HG02943 (cell line): ENCODE measurements at regions not wholly inside any gene's neighbourhood (a gene's known extent, or its start where the extent isn't known, plus 50 kb on each side); places are given as distances from the start of the nearest gene placed in this dataset.
"Not testable (repeated sequence)": the region's sequence is repeated elsewhere in the genome, so short reads cannot be mapped to it uniquely, and the experiment has no call there.

ENCODE experiments used
- ATAC-seq: cut with Tn5 transposase; IDR thresholded peaks from one replicate; pipeline ENCODE4 v1.9.1; 2021; ENCODE audit warnings: mild to moderate bottlenecking, low read depth, moderate library complexity; ENCODE audit not compliant: unreplicated experiment

DNA sequence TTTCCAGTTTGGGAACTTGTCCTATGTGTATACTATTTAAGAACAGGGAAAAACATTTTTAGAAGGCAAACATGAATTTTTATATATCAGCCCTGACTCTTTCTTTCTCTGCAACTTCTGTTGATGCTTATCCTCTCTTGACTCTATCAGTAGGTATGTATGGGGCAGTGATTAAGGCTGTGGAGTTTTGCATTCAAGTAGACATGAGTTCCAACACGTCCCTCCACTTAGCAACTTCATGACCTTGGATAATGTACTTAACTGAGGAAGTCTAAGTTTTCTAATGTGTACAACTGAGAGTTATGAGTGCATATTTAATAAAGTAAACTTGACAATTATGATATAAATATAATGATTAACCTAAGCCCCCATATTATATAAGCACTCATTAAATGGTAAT, 414.6 kb downstream of the TDRD3 start:
- ATAC-seq, result no peak

DNA sequence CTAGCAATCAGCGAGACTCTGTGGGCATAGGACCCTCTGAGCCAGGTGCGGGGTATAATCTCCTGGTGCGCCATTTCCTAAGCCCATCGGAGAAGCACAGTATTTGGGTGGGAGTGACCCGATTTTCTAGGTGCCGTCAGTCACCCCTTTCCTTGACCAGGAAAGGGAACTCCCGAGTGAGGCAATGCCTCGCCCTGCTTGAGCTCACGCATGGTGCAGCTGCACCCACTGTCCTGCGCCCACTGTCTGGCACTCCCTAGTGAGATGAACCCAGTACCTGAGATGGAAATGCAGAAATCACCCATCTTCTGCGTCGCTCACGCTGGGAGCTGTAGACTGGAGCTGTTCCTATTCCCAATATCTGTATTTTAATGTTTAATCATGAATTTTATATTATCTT, 408.6 kb downstream of the TDRD3 start:
- ATAC-seq, result not testable (repeated sequence)

DNA sequence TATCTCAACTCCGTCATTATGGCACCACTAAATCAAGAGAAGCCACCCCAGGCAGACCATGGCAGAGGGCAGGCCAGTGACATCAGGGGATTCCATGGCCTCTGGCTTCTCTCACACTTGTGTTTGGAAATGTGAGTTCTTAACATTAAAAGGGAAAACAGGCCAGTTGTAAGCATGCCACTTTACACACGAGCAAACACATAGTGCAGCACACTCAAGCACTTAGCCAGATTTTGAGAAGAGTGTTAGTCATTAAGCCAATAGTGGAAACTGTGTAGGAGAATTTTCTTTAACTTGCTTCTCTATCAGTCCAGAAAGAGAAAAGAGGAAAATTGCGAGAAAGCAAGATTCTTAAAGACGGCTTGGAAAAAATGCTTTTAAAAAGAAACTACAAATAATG, 401.5 kb downstream of the TDRD3 start:
- ATAC-seq, result no peak

DNA sequence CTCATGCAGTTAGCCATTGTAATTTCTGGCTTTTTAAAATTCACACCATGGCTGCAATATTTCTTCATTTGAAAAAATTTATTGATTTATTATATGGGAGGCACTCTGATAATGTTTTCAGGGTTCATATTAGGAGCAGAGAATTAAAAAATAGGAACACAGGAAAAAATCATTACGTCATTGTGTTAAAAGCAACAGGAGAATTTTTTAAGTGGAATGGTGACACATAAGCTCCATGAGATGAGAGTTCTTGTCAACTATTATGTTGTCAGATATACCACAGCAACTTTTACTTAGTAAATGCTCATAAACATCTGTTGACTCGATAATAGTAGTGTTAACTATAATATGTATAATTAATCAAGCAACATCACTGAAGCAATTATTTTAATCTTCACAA, 400.1 kb downstream of the TDRD3 start:
- no peak for ATAC-seq

DNA sequence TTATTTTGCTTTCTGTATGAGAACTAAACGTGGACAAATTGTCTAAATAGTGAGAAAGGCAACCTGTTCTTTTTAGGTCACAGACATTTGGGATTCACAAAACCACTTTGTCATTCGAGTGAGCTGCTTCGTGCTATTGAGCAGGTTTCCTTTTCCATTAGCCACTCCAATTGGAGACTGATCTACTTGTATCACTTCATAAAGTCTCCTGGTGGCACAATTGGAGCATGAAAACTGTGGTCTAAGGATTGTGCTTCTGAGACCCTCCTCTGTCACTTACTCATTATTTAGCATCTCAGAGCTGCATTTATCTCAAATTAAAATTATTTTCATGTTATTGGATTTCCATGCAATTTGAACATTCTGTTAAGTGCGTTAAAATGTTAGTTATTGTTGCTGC, 397.7 kb downstream of the TDRD3 start:
- ATAC-seq, result no peak

DNA sequence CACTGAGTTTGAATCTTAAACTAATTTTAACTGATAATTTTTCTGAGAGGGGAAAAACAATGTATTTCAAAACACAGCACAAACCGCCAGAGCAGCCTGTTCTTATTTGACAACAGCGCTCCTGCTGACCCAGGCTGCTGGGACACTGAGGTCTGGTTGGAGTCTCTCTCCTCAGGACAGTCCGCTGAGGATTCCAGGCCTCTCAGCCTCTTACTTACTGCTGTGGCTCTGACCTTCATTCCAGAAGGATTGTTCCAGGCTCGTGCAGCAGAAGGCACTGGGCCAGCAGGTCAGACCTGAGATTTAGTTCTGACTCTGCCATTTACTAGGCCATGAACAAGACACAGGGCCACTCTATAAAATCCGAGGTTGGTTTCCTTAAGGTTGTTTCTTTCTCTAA, 393.6 kb downstream of the TDRD3 start:
- no peak for ATAC-seq

DNA sequence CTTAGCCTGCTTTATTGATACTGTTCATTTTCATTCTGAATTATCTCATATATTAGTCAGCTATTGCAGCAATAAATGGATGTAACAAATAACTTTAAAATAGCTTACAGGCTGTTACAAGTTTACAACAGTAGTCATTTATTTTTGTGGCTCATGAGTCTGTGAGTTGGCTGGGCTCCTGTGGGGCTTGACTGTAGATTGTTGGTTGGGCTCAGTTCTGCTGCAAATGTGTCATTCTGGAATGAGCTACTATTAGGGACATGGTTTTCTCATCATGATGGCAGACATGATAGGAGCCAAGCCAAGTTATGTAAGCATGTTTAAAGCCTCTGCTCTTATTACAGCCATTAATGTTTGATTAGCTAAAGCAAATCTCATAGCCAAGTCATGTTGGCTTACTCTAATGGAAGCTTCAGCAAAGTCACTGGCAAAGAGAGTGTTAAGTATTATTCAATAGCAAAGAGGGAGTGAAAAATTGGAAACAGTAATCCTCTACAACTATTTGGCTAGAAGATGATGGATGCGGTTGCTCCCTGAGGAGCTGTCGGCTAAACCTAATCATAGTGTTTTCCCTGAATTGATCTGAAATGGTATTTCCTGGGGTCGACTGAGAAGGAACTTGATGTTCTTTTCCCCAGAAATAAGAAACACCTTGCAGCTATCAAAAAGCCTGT, 391.3 kb downstream of the TDRD3 start:
- ATAC-seq, result no peak

DNA sequence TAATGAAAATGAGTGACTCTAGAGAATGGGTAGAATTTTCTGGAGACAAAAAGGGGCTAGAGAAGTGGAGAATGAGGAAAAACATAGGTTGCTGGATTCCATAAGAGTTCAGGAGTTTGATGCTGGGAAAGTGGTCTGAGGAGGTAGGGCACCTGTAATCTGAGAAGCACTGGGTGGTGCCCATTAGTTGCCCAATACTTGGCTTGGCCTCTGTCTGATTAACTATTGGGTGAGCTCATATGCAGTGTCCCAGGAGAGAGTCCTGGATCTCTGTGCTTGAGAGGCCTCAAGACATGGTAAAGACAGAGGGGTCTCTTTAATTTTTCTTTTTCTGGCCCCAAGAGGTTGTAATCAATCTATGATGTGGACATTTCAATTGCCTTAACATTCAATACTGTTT, 390.1 kb downstream of the TDRD3 start:
- no peak for ATAC-seq

DNA sequence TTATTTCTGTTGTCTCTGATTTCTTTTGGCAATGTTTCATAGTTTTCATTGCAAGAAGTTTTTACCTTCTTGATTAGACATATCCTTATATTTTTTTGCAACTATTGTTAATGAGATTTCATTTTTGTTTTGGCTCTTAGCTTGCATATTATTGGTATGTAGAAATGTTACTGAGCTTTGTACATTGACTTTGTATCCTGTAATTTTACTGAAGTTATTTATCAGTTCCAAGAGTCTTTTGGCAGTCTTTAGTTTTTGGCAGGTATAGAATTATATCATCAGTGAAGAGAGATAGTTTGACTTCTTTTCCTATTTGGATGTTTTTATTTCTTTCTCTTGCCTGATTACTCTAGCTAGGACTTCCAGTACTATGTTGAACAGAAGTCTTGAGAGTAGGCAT, 375.7 kb downstream of the TDRD3 start:
- ATAC-seq, result no peak

DNA sequence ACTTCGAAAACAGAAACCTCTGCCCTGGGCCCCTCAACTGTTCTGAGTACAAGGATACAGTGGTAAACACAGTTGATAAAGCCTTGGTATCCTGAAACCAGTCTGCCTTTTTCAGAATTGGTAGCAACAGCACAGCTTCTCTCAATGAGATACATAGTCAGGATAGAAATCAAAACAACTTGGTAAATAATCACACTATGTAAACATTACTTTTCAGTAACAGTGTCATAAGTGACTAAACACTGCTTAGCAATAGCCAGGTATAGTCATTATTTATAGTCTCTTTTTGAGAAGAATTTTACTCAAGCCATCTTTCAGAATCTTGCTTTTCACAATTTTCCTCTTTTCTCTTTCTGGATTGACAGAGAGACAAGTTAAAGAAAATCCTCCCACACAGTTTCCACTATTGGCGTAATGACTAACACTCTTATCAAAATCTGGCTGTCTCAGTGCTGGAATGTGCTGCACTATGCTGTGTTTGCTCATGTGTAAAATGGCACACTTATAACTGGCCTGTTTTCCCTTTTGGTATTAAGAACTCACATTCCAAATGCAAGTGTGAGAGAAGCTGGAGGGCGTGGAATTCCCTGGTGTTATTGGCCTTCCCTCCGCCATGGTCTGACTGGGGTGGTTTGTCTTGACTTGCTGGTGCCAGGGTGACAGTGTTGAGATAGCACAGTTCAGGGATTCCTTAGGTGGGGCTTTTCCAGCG, 368.8 kb downstream of the TDRD3 start:
- ATAC-seq, result no peak

DNA sequence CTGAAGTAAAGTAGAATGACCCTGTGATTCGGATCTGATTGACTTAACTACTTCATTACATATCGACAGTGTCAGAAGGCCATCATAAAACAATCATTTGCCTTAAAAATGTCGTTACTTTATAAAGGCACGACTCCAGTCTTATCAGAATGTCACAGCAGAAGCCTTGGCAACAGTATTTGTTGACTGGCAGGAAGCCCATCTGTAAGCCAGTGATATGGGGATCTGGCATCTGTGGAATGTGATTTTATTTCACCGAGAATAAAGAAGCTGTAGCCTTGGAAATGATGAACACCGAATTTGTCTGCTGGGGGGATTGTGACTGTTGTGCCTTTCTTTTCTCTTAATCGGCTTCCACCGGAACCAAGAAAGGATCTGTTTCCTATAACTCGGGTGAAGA, 362.5 kb downstream of the TDRD3 start:
- no peak for ATAC-seq

DNA sequence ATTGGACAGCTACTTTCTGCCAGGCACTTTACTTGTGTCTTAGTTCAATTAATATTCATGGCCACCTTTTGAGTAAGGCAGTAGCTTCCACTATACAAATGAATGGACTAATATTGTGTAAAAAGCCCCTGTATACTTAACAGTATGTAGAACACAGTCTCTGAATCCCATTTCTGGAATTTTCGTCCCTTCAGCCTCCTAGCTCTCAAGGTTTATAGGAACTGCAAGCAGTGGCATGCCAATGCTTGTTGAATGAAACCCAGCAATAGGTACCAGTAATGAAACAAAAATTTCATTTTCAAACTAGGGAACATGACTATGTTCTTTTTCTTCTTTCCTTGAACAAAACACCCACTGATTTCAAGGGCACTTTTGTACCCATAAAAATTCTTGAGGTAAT, 361.6 kb downstream of the TDRD3 start:
- ATAC-seq, result no peak

DNA sequence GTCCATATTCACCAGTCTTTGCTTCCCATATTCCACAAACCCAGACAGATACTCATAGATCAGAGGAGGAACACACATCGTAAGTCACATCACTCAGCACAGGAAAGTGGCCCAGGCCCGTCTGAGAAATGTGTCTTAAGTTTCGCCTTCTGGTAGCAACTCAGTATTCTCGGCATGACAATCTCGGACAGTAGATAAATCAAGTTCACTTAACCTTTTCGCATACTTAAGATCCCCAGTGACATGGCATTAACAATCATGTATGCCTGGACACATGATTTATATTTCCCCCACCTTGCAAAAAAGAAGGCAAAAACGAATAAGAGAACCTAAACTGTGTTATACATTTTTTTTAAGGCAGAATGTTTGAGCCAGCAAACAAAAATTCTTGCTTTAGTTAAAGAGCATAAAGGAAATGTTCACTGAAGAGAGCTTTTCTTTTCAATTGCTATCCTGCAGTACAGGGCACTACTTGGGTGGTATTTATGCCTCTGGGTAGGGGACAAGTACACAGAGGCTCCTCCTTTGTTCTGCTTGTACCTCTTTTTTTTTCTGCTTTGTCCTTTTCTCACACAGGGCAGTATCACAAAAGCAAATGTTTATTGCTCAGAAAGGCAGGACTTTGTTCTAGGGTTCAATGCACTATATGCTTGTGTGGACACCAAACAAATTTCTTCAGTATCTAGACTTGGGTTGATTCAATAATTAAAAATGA, 360.6 kb downstream of the TDRD3 start:
- no peak for ATAC-seq

DNA sequence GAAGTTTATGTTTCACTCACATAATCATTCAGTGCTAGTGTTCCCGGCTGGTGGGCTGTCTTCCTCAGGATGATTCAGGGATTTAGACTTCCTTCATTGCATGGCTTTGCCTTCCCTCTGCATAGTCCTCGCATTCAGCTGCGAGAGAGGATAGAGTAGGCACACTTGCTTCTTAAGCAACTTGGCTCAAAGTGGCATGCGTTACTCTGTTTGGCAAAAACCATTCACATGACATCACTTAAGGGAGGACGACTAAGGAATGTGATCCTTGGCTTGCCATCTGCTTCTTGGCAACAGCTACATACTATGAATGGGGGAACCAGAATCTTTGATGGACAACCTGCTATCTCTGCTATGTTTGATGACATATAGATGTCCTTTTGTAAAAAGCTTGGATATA, 359.3 kb downstream of the TDRD3 start:
- ATAC-seq, result no peak

DNA sequence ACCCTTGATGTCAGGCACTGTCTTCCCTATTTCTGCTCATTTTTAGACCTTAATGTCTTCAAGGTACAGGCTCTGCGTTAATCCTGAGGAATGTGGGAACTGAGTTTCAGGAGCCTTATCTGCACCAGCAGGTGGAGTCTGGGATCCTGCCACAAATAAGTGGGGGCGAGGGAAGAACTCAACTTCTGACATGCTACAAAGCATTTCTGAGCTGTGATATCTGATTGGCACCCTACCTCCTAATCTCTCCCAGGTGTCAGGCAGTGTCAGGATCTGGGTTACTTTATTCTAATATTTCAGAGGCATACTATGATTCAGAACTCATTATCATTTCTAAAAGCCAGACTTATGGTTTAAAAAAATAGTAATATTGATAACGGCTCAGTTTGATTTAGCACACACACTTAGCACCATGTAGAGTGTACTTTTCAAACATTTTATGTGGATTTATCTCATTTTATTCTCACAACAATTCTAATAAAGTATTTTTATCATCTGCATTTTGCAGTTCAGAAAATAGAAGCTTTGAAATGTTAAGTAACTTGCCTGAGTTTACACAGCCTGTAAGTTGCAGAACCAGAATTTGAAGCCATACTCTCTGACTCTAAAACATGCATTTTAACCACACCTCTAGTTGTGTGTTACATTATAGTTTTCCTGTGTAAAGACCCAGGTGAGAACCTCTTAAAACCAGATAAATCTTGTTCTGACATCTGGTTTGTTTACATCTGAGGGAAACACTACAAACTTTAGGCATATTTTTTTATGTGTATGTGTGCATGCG, 358.6 kb downstream of the TDRD3 start:
- no peak for ATAC-seq

DNA sequence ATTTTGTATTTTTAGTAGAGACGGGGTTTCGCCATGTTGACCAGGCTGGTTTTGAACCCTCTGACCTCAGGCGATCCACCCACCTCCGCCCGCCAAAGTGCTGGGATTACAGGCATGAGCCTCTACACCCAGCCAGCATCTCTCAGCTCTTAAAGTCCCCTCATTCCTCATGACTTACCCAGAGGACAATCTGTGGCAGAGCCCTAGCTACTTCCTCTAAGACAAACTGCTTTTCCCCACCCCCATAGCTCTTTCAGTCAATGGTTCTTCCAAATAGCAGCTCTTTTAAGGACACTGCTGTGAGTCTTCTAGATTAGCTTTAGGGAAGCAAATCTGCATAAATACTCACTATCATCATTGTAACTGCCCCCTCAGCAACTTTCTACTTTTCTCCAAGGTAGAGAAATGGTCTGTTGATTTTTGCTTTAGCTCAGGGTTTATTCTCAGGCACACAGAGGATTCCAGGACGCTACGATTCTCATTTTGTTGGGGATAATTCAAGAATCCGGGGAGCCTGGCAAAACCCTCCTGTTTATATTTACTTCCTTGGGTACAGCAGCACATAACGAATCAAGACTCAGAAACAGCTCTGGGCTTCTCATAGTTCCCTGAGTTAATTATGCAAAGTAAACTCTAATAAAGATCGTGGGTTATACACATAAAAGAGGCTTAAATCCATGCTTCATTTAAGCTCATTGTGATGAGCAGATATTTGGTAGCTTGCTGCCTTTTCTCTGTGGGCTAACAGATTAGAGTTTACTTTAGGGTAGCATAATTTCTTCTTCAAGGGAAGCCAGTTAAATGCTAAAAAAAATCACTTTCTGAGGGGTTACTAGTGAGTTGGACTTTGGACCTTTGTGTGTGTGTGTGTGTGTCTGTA, 357.4 kb downstream of the TDRD3 start:
- no peak for ATAC-seq

DNA sequence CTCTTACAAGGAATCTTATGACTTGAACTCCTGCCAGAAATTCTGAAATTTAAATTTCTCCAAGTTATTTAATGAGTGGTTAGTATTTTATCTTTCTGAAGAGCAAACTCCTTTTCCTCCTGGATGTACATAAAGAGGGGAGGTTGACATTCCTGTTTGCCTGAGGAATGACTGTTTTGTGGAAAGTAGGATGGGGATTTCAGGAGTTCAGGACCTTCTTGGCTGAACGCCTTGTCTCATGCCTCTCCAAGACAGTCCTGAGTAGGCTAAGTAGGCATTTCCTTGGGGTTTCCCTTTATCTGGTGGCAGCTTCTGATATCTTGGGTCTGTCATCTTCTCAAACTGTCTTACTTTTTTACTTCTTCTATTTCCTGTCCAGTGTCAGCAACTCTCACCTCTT, 356.6 kb downstream of the TDRD3 start:
- no peak for ATAC-seq

DNA sequence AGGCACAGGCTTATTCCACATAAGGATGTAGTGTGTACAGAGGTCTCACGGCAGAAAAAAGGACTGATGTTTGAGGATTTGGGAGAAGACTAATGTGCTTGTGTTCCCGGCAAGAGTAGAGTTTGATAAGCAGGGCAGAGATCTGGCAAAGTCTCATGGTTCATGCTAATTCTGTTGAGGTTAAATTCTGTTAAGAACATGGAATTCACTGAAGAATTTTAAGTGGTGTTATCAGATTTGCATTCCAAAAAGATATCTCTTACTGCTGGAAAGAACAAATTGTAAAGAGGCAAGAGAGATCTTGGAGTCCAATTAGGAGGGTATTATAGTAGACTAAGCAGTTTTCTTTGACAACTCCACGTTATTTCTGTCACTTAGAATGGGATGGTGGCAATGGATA, 348.3 kb downstream of the TDRD3 start:
- ATAC-seq, result no peak

DNA sequence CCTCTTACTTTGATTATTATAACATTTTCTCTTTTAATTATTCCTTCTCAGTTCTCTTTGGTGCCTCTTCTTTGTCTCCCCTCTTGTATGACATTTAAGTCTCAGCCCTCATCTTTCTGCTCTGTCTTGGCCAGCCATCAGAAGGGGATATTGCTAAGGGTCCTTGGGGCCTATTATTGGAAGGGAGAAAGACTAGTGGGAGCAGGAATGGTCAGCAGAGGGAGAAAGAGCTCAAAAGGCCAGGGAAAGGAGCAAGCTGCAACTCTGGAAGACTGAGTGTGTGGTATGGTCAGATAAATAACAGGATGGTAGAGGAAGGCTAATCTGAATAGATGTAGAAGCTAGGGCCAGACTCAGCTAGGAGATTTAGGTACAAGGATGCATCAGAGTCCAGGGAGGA, 336.9 kb downstream of the TDRD3 start:
- ATAC-seq, result no peak

DNA sequence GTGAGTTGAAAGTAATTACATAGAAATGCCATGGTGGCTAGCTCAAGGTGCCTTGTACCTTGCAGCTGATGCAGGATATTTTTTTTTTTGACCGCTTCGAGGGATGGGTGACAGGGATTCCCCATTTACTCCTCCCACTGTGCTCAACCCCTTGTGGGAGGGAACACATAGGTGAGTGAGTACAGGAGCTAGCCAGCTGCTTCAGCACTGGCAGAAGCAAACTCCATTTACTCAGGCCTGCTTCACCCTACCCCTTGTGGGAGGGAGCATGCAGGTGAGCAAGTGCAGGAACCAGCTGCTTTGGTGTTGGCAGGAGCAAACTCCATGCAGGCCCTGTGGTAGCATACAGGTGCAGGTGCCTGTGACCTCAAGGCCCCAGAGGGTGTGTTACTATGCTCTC, 330.1 kb downstream of the TDRD3 start:
- ATAC-seq, result no peak
